C4-2B (cell line): ENCODE measurements at regions not wholly inside any gene's neighbourhood (a gene's known extent, or its start where the extent isn't known, plus 50 kb on each side); places are given as distances from the start of the nearest gene placed in this dataset.

ENCODE experiments used
- H3K27ac ChIP-seq: fragments of 450-650 bp; 2 replicates; pipeline ENCODE4 v1.5.1; 2017
- ZFX ChIP-seq: fragments of 450-650 bp; IDR thresholded peaks from 2 replicates; pipeline ENCODE4 v1.6.1; 2017
- TF ChIP-seq, protein P1 (sequence below): fragments of 450-650 bp; conservative IDR thresholded peaks from 2 replicates; pipeline ENCODE4 v1.5.1; 2017; ENCODE audit warnings: mild to moderate bottlenecking

DNA sequence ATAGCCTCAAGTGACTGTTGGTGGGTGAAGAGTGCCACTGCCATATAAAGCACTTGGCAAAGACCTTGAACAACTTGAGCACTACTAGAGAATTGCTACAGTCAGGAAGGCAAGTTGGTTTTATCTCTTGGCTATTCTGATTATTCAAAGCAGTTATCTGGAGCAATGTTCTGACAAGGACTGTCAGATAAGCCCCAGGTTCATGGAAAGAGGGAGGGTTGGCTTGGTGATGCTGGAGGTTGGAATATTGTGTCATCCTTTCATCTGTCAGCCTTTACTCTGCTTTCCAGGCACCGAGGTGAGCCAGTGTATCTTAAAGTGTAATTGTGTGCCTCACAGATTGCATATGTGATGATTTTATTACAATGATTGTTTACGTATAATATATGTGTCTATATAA, 548.4 kb upstream of the ZNF608 start:
- no peak for TF ChIP-seq ZFX
- TF ChIP-seq, protein P1, sequence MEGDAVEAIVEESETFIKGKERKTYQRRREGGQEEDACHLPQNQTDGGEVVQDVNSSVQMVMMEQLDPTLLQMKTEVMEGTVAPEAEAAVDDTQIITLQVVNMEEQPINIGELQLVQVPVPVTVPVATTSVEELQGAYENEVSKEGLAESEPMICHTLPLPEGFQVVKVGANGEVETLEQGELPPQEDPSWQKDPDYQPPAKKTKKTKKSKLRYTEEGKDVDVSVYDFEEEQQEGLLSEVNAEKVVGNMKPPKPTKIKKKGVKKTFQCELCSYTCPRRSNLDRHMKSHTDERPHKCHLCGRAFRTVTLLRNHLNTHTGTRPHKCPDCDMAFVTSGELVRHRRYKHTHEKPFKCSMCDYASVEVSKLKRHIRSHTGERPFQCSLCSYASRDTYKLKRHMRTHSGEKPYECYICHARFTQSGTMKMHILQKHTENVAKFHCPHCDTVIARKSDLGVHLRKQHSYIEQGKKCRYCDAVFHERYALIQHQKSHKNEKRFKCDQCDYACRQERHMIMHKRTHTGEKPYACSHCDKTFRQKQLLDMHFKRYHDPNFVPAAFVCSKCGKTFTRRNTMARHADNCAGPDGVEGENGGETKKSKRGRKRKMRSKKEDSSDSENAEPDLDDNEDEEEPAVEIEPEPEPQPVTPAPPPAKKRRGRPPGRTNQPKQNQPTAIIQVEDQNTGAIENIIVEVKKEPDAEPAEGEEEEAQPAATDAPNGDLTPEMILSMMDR, result no peak
- H3K27ac ChIP-seq, result no peak overlapping the region

DNA sequence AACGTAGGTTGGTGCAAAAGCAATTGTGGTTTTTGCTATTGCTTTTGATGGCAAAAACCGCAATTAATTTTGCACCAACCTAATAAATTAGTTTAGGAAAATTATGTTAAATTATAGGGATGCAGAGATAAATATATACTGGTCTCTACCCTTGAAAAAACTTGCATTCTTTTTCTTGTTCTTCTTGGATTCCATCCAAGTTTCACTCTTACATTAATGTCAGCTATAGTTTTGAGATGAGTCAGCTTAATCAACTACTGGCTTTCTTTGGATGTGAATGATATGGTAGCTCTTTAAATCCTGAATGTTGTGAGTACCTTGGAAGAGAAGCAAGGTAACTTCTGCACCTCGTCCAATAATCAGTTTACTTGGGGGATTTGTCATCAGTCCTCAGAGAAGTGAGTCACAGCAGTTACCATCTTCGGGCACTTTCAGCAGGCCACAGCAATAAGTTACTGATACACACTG, 549.0 kb upstream of the ZNF608 start:
- TF ChIP-seq ZFX, result no peak
- TF ChIP-seq, protein P1, result no peak
- H3K27ac ChIP-seq, result no peak overlapping the region

DNA sequence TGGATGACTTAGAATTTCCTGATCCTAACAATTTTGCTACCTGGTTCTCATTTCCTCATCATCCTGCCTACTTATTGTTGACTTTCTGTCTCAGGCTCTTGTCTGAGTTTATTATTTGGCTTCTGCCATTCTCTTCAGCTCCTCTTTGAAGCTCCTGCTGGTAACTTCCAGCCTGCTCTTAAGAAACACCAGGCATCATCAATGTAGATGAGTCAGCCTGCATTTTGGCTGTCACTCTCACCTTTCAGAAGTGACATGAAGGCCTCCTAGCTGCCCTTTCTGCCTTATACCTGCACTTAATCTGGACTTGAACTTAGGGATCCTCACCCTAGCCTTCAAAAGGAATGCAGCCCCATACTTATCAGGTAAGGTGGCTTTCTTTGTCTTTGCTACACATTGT, 551.8 kb upstream of the ZNF608 start:
- H3K27ac ChIP-seq, result no peak overlapping the region; the same call in 1 of the 2 replicates
- TF ChIP-seq, protein P1, result no peak

DNA sequence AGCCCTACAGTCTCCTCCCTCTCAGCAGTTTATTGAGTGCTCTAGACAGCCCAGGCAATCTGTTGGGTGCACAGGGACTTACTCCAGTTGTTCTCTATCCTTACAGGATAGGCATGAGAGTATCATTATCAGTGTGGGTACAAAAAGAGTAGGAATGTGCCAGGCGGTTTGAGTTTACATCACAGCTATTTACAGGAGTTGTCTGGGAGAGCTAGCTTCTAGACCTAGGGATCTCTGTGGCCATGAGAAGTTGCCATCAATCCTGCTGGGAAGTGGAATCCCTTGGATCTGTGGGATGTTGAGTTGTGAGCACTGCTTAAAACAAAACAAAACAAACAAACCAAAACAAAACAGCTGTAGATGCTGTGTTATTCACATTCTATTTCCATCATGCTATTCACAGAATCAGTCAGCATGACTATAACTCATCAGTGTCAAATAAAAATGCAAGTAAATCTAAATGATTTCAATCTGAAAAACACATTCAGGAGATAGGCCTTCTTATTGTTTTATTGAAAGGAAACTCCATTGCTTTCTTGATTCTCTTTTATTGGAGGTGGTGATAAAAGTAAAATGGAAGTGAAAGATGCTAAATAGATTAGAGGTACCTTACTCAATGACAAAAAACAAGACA, 552.4 kb upstream of the ZNF608 start:
- H3K27ac ChIP-seq, result no peak overlapping the region; the same call in 1 of the 2 replicates
- no peak for TF ChIP-seq ZFX
- TF ChIP-seq, protein P1, result no peak

DNA sequence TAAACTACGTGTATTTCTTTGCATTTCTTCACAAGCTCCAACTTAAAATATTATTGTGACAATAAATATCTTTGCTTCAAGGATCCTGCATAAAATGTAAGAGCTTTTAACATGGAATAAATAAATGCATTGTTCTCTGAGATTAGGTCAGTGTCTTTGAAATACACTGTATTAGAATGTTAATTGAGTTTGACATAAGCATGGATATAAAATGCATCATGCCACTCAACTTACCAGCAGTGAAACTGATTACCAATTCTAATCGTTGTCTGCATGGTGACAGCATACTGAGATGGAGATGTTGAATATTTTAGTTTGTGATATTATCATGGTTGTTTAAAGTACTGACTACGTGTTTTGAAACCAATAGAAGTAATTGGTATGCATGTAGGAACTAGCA, 555.3 kb upstream of the ZNF608 start:
- no peak overlapping the region for H3K27ac ChIP-seq
- TF ChIP-seq, protein P1, result no peak
- TF ChIP-seq ZFX, result no peak

DNA sequence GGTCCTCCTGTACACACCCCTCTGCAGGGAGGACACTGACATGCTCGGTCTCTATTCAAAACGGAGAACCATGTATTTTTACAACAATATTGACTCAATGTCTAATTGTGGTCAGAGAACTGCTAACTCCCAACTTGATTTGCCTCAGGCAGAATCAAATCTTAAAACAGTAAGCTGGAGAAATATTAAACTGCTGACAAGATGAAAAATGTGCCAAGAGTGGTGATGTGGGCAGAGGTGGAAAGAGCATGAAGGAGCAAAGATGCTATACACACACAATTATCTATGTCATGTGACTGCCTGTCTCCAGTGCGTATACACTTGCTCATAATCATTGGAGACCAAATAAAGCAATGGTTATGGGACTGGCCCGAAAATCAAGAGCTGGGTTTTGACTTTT, 556.1 kb upstream of the ZNF608 start:
- TF ChIP-seq, protein P1, result no peak
- no peak for TF ChIP-seq ZFX
- H3K27ac ChIP-seq, result no peak overlapping the region

DNA sequence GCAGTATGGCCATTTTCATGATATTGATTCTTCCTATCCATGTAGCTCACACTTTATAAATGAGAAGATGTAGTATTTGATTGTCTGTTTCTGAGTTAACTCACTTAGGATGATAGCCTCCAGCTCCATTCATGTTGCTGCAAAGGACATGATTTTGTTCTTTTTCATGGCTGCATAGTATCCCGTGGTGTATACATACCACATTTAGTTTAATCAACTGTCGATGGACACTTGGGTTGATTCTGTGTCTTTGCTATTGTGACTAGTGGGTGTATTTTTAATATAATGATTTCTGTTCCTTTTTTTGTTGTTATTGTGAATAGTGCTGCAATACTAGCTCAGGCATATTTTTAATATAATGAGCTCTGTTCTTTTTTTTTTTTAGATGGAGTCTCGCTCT, 560.3 kb upstream of the ZNF608 start:
- no peak overlapping the region for H3K27ac ChIP-seq
- no peak for TF ChIP-seq ZFX
- TF ChIP-seq, protein P1, result no peak
